ENCODE measurements at regions not wholly inside any gene's neighbourhood (a gene's known extent, or its start where the extent isn't known, plus 50 kb on each side); places are given as distances from the start of the nearest gene placed in this dataset.
"Not testable (repeated sequence)": the region's sequence is repeated elsewhere in the genome, so short reads cannot be mapped to it uniquely, and the experiment has no call there.

DNA sequence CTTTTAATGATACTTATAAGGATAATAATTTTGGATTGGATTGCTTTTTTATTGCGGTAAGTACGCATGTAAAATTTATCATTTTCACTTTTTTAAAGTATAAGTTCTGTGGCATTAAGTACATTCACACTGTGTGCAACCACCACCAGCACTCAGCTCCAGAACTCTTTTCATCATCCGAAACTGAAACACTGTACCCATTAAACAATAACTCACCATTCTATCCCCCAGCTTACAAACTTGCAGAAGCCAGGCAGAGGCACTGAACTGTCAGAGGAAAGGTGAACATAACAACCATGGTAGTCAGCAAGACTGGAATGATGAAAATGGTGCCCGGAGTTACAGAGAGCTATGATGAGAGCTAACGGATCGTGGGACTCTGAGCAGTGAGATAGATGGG lies 465.9 kb downstream of the ADCYAP1 start:
- H3K27ac ChIP-seq (ENCODE audit: low read length): no peak overlapping the region
- TF ChIP-seq, protein P1, sequence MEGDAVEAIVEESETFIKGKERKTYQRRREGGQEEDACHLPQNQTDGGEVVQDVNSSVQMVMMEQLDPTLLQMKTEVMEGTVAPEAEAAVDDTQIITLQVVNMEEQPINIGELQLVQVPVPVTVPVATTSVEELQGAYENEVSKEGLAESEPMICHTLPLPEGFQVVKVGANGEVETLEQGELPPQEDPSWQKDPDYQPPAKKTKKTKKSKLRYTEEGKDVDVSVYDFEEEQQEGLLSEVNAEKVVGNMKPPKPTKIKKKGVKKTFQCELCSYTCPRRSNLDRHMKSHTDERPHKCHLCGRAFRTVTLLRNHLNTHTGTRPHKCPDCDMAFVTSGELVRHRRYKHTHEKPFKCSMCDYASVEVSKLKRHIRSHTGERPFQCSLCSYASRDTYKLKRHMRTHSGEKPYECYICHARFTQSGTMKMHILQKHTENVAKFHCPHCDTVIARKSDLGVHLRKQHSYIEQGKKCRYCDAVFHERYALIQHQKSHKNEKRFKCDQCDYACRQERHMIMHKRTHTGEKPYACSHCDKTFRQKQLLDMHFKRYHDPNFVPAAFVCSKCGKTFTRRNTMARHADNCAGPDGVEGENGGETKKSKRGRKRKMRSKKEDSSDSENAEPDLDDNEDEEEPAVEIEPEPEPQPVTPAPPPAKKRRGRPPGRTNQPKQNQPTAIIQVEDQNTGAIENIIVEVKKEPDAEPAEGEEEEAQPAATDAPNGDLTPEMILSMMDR (IDR thresholded peaks at IDR 0.05; ENCODE audit: borderline replicate concordance, extremely low read depth, low read length, poor library complexity, severe bottlenecking): no peak
- no peak for TF ChIP-seq EZH2 (IDR thresholded peaks at IDR 0.05; ENCODE audit: borderline replicate concordance, low read depth, low read length, severe bottlenecking)
- no peaks in the 10 kb centered on the region for H3K36me3 ChIP-seq (ENCODE audit: insufficient read depth, low read length)
- H3K9ac ChIP-seq (ENCODE audit: low read depth, low read length): no peak overlapping the region
- no peaks in the 10 kb centered on the region for H3K79me2 ChIP-seq (ENCODE audit: insufficient read depth, low read length)
- DNase-seq (no peak), ATAC-seq (ENCODE audit: insufficient read depth, low read depth) (no peak)
- no peaks in the 10 kb centered on the region for H3K27me3 ChIP-seq (ENCODE audit: insufficient read depth, low read length, poor library complexity)
- no peaks in the 10 kb centered on the region for H3K9me3 ChIP-seq (ENCODE audit: insufficient read depth, low read length, severe bottlenecking)
- H3K4me2 ChIP-seq (ENCODE audit: insufficient read depth, low read length): no peak overlapping the region
- no peaks in the 10 kb centered on the region for H3K4me1 ChIP-seq (ENCODE audit: insufficient read depth, low read length)
- H4K20me1 ChIP-seq (ENCODE audit: insufficient read depth, low read length): no peaks in the 10 kb centered on the region
- no peak overlapping the region for H3K4me3 ChIP-seq (ENCODE audit: low read depth in 1 of 2, low read length in 2 of 2)
- H2AFZ ChIP-seq (ENCODE audit: low read depth, low read length): no peak overlapping the region

DNA sequence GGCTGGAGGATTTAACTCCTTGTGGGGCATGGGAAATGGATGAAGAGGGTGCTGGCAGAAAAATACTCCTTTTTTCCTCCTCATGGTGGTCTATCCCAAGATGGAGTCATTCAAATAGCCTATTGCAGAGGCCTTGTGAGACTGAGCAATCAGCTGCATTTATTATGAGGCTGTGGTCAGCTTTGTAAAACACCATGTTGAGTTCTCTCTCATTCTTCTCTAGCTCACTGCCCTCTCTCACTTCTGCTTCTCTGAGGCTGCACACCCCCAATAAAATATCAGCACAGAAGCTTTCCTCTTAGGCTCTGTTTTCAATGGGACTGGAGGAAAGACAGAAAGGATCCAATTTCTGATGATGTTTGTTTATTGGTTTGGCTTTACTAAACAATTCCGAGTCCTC lies 467.1 kb downstream of the ADCYAP1 start:
- no peak overlapping the region for H3K4me2 ChIP-seq (ENCODE audit: insufficient read depth, low read length)
- H3K9me3 ChIP-seq (ENCODE audit: insufficient read depth, low read length, severe bottlenecking): no peaks in the 10 kb centered on the region
- TF ChIP-seq, protein P1 (IDR thresholded peaks at IDR 0.05; ENCODE audit: borderline replicate concordance, extremely low read depth, low read length, poor library complexity, severe bottlenecking): no peak
- no peak for TF ChIP-seq EZH2 (IDR thresholded peaks at IDR 0.05; ENCODE audit: borderline replicate concordance, low read depth, low read length, severe bottlenecking)
- H4K20me1 ChIP-seq (ENCODE audit: insufficient read depth, low read length): no peaks in the 10 kb centered on the region
- H3K4me1 ChIP-seq (ENCODE audit: insufficient read depth, low read length): no peaks in the 10 kb centered on the region
- no peak overlapping the region for H3K4me3 ChIP-seq (ENCODE audit: low read depth in 1 of 2, low read length in 2 of 2)
- no peak for ATAC-seq (ENCODE audit: insufficient read depth, low read depth)
- no peaks in the 10 kb centered on the region for H3K27me3 ChIP-seq (ENCODE audit: insufficient read depth, low read length, poor library complexity)
- H2AFZ ChIP-seq (ENCODE audit: low read depth, low read length): no peak overlapping the region
- no peak overlapping the region for H3K9ac ChIP-seq (ENCODE audit: low read depth, low read length)
- H3K27ac ChIP-seq (ENCODE audit: low read length): no peak overlapping the region
- H3K79me2 ChIP-seq (ENCODE audit: insufficient read depth, low read length): no peaks in the 10 kb centered on the region
- no peak for DNase-seq
- no peaks in the 10 kb centered on the region for H3K36me3 ChIP-seq (ENCODE audit: insufficient read depth, low read length)

DNA sequence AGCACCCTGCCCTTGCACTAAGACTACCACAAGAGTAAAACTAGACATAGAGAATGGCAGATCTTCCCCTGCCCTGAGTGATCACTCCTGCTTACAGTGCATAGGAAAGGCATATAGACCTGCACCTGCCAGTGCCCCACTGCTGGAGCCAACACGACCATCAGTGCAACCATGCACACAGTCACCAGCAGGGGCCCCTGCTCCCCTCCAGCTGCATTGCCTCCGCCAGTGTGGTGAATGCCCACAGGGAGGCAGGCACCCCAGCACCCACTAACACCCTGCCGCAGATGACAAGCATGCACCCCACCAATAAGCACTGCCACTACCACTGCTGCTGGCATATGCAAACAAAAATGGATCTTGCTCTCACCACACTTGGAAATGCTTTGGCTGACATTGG lies 478.8 kb downstream of the ADCYAP1 start:
- Histone ChIP-seq H3K79me2 (ENCODE audit: insufficient read depth, low read length) (no peaks in the 10 kb centered on the region), H3K27me3 (ENCODE audit: insufficient read depth, low read length, poor library complexity) (no peaks in the 10 kb centered on the region), H3K9me3 (ENCODE audit: insufficient read depth, low read length, severe bottlenecking) (no peaks in the 10 kb centered on the region), H2AFZ (ENCODE audit: low read depth, low read length) (no peak overlapping the region), H3K4me2 (ENCODE audit: insufficient read depth, low read length) (no peak overlapping the region), H3K27ac (ENCODE audit: low read length) (no peak overlapping the region), H3K4me3 (ENCODE audit: low read depth in 1 of 2, low read length in 2 of 2) (no peak overlapping the region), H4K20me1 (ENCODE audit: insufficient read depth, low read length) (no peaks in the 10 kb centered on the region), H3K4me1 (ENCODE audit: insufficient read depth, low read length) (no peaks in the 10 kb centered on the region), H3K36me3 (ENCODE audit: insufficient read depth, low read length) (no peaks in the 10 kb centered on the region), H3K9ac (ENCODE audit: low read depth, low read length) (no peak overlapping the region)
- TF ChIP-seq, protein P1 (IDR thresholded peaks at IDR 0.05; ENCODE audit: borderline replicate concordance, extremely low read depth, low read length, poor library complexity, severe bottlenecking): no peak
- TF ChIP-seq EZH2 (IDR thresholded peaks at IDR 0.05; ENCODE audit: borderline replicate concordance, low read depth, low read length, severe bottlenecking): no peak
- DNase-seq (no peak), ATAC-seq (ENCODE audit: insufficient read depth, low read depth) (no peak)

DNA sequence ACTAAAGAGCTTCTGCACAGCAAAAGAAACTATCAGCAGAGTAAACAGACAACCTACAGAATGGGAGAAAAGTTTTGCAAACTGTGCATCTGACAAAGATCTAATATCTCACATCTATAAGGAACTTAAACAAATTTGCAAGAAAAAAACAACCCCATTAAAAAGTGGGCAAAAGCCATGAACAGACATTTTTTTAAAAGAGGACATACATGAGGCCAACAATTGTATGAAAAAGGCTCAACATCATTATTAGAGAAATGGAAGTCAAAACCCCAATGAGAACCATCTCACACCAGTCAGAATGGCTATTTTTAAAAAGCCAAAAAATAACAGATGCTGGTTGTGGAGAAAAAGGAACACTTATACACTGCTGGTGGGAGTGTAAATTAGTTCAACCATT lies 483.8 kb downstream of the ADCYAP1 start:
- H3K4me1 ChIP-seq (ENCODE audit: insufficient read depth, low read length); H3K4me3 ChIP-seq (ENCODE audit: low read depth in 1 of 2, low read length in 2 of 2); H4K20me1 ChIP-seq (ENCODE audit: insufficient read depth, low read length); ATAC-seq (ENCODE audit: insufficient read depth, low read depth); H2AFZ ChIP-seq (ENCODE audit: low read depth, low read length); H3K9me3 ChIP-seq (ENCODE audit: insufficient read depth, low read length, severe bottlenecking); H3K9ac ChIP-seq (ENCODE audit: low read depth, low read length); H3K79me2 ChIP-seq (ENCODE audit: insufficient read depth, low read length); H3K27ac ChIP-seq (ENCODE audit: low read length); DNase-seq; H3K4me2 ChIP-seq (ENCODE audit: insufficient read depth, low read length); H3K27me3 ChIP-seq (ENCODE audit: insufficient read depth, low read length, poor library complexity); H3K36me3 ChIP-seq (ENCODE audit: insufficient read depth, low read length): not testable (repeated sequence)

Measured in DND-41 (cell line).